Raji (cell line): ENCODE measurements at regions not wholly inside any gene's neighbourhood (a gene's known extent, or its start where the extent isn't known, plus 50 kb on each side); places are given as distances from the start of the nearest gene placed in this dataset.

ENCODE experiments used
- POLR2A ChIP-seq: IDR thresholded peaks from 2 replicates; pipeline ENCODE4 v1.6.1; 2011; ENCODE audit warnings: low read depth, low read length, control low read depth; ENCODE audit not compliant: insufficient read depth

GRCh38 chr13:88802886-88803285 lies 1131.7 kb downstream of the SLITRK5 start:
- no peak for TF ChIP-seq POLR2A

- TF ChIP-seq POLR2A: no peak
Measured at GRCh38 chr13:88806438-88806837, 1135.3 kb downstream of the SLITRK5 start.

GRCh38 chr13:88817560-88817959 lies 1146.4 kb downstream of the SLITRK5 start:
- TF ChIP-seq POLR2A: no peak

GRCh38 chr13:88823114-88823513 lies 1151.9 kb downstream of the SLITRK5 start:
- TF ChIP-seq POLR2A: no peak

- no peak for TF ChIP-seq POLR2A
Measured at GRCh38 chr13:88824218-88824617, 1153.0 kb downstream of the SLITRK5 start.

- no peak for TF ChIP-seq POLR2A
Measured at GRCh38 chr13:88840085-88840484, 1168.9 kb downstream of the SLITRK5 start.

- TF ChIP-seq POLR2A: no peak
Measured at GRCh38 chr13:88857256-88857655, 1186.1 kb downstream of the SLITRK5 start.

GRCh38 chr13:88862095-88862620 lies 1191.0 kb downstream of the SLITRK5 start:
- no peak for TF ChIP-seq POLR2A

- no peak for TF ChIP-seq POLR2A
Measured at GRCh38 chr13:88863116-88863515, 1191.9 kb downstream of the SLITRK5 start.

- no peak for TF ChIP-seq POLR2A
Measured at GRCh38 chr13:88866195-88866594, 1195.0 kb downstream of the SLITRK5 start.

GRCh38 chr13:88883741-88884140 lies 1212.6 kb downstream of the SLITRK5 start:
- TF ChIP-seq POLR2A: no peak

- TF ChIP-seq POLR2A: no peak
Measured at GRCh38 chr13:88887045-88887662, 1216.0 kb downstream of the SLITRK5 start.

- TF ChIP-seq POLR2A: no peak
Measured at GRCh38 chr13:88895261-88895941, 1224.2 kb downstream of the SLITRK5 start.

- no peak for TF ChIP-seq POLR2A
Measured at GRCh38 chr13:88896466-88896865, 1225.3 kb downstream of the SLITRK5 start.

GRCh38 chr13:88908961-88909441 lies 1237.8 kb downstream of the SLITRK5 start:
- TF ChIP-seq POLR2A: no peak

GRCh38 chr13:88919970-88920628 lies 1248.9 kb downstream of the SLITRK5 start:
- TF ChIP-seq POLR2A: no peak
